HCT116 (cell line): ENCODE measurements at regions not wholly inside any gene's neighbourhood (a gene's known extent, or its start where the extent isn't known, plus 50 kb on each side); places are given as distances from the start of the nearest gene placed in this dataset.

Experiments
- ATAC-seq: fragments of 200-7000 bp; cut with Tn5 transposase; 2 replicates; pipeline ENCODE4 v1.9.1; 2020; ENCODE audit warnings: mild to moderate bottlenecking, moderate library complexity
- BruUV-seq: library from RNA; stranded (reverse); fragments of 400-500 nt; replicated peaks from 2 replicates; lab custom pipeline; 2021; lab: Mats Ljungman, UMichigan
- CTCF ChIA-PET: fragments of 300-600 bp; sonication (Branson Sonifier 250); formaldehyde crosslinking; loops from one replicate; lab custom pipeline; 2021; ENCODE audit warnings: antibody characterized with exemption; lab: Charles Lee
- POLR2A ChIA-PET: fragments of 300-600, 350-600 bp; sonication (Branson Sonifier 250); formaldehyde crosslinking; loops from one replicate; lab custom pipeline; 2021; ENCODE audit warnings: antibody characterized with exemption; lab: Charles Lee
- RAD21 ChIA-PET, 2 experiments: fragments of 300-600 bp; sonication (Branson Sonifier 250); formaldehyde crosslinking; loops; one replicate each; lab custom pipeline; 2023; ENCODE audit warnings: low total read pairs in 2 of 2; ENCODE audit not compliant: uncharacterized antibody in 2 of 2, unreplicated experiment in 2 of 2, low non-redundant PET in 1 of 2; lab: Charles Lee
- DNase-seq: peaks from one replicate; pipeline ENCODE4 v3.0.0-alpha.2; 2010; ENCODE audit warnings: low read depth, low spot score
- H2AFZ ChIP-seq: fragments of 200-600 bp; shearing (Covaris generic), sonication (generic); 2 replicates; pipeline ENCODE4 v1.6.1; 2017; ENCODE audit warnings: low read depth, mixed run types, mixed read lengths, antibody characterized with exemption, low read length; ENCODE audit not compliant: poor library complexity, severe bottlenecking
- H3K27ac ChIP-seq: 2 replicates; pipeline ENCODE4 v1.5.1; 2012; ENCODE audit warnings: low read depth, low read length
- H3K27me3 ChIP-seq: fragments of 200-600 bp; sonication (generic); 2 replicates; pipeline ENCODE4 v1.6.1; 2016; ENCODE audit warnings: mixed run types, low read length, mixed read lengths; ENCODE audit not compliant: insufficient read depth
- H3K36me3 ChIP-seq, 2 experiments: fragments of 200-500 bp in 1 of 2; fragments of 200-600 bp in 1 of 2; sonication (Bioruptor generic) in 1 of 2; sonication (generic) in 1 of 2; 2 replicates each; pipeline versions ENCODE4 v1.5.1 to v1.6.1; 2014 to 2016; ENCODE audit warnings: low read length in 2 of 2, inconsistent platforms in 1 of 2, mixed read lengths in 1 of 2, mixed run types in 1 of 2; ENCODE audit not compliant: insufficient read depth in 2 of 2, control insufficient read depth in 1 of 2
- H3K4me1 ChIP-seq, 2 experiments: fragments of 200-600 bp in 1 of 2; sonication (generic) in 1 of 2; 2 replicates each; pipeline versions ENCODE4 v1.5.1 to v1.6.1; 2012 to 2017; ENCODE audit warnings: low read length in 2 of 2, inconsistent platforms in 1 of 2, mild to moderate bottlenecking in 1 of 2, mixed read lengths in 1 of 2, mixed run types in 1 of 2, moderate library complexity in 1 of 2; ENCODE audit not compliant: insufficient read depth in 2 of 2, control insufficient read depth in 1 of 2
- H3K4me2 ChIP-seq: fragments of 200-600 bp; sonication (generic); 2 replicates; pipeline ENCODE4 v1.6.1; 2017; ENCODE audit warnings: mixed run types, low read length, mixed read lengths
- H3K4me3 ChIP-seq, 2 experiments: fragments of 200-600 bp in 1 of 2; sonication (generic) in 1 of 2; replicated peaks in 1 of 2; 2 replicates each; pipeline ENCODE4 v1.5.1; 2011 to 2016; ENCODE audit warnings: low read length in 2 of 2, control low read depth in 1 of 2, low read depth in 1 of 2, mild to moderate bottlenecking in 1 of 2, mixed read lengths in 1 of 2, mixed run types in 1 of 2
- H3K79me2 ChIP-seq: fragments of 200-600 bp; sonication (generic); 2 replicates; pipeline ENCODE4 v1.6.1; 2017; ENCODE audit warnings: mild to moderate bottlenecking, mixed run types, low read length, moderate library complexity, mixed read lengths; ENCODE audit not compliant: insufficient read depth
- H3K9ac ChIP-seq: fragments of 200-600 bp; sonication (generic); 2 replicates; pipeline ENCODE4 v1.6.1; 2016; ENCODE audit warnings: low read length, mixed read lengths
- H3K9me2 ChIP-seq: fragments of 200-600 bp; sonication (generic), shearing (Covaris generic); 2 replicates; pipeline ENCODE4 v1.6.1; 2017; ENCODE audit warnings: mixed run types, mild to moderate bottlenecking, moderate library complexity; ENCODE audit not compliant: insufficient read depth
- H3K9me3 ChIP-seq, 2 experiments: fragments of 200-500 bp in 1 of 2; fragments of 200-600 bp in 1 of 2; sonication (Bioruptor generic) in 1 of 2; sonication (generic) in 1 of 2; 2 replicates each; pipeline ENCODE4 v1.6.1; 2014 to 2017; ENCODE audit warnings: low read length in 2 of 2, mixed read lengths in 2 of 2, inconsistent platforms in 1 of 2, low read depth in 1 of 2, mild to moderate bottlenecking in 1 of 2, mixed run types in 1 of 2, moderate library complexity in 1 of 2; ENCODE audit not compliant: control insufficient read depth in 1 of 2, insufficient read depth in 1 of 2
- H4K20me1 ChIP-seq: fragments of 200-600 bp; sonication (generic), shearing (Covaris generic); 2 replicates; pipeline ENCODE4 v1.6.1; 2017; ENCODE audit warnings: mixed run types, mild to moderate bottlenecking, moderate library complexity; ENCODE audit not compliant: insufficient read depth
- EGR1 ChIP-seq: IDR thresholded peaks from 2 replicates; pipeline ENCODE4 v1.6.1; 2012; ENCODE audit warnings: low read depth
- ELF1 ChIP-seq: IDR thresholded peaks from 2 replicates; pipeline ENCODE4 v1.6.1; 2012; ENCODE audit warnings: low read depth, borderline replicate concordance
- EZH2 ChIP-seq: fragments of 200-600 bp; sonication (generic); IDR thresholded peaks from 2 replicates; pipeline ENCODE4 v1.6.1; 2017; ENCODE audit warnings: antibody characterized with exemption, mixed run types
- EZH2phosphoT487 ChIP-seq: fragments of 200-600 bp; IDR thresholded peaks from 2 replicates; pipeline ENCODE4 v1.6.1; 2018; ENCODE audit warnings: antibody characterized with exemption, borderline replicate concordance
- JUND ChIP-seq: IDR thresholded peaks from 2 replicates; pipeline ENCODE4 v1.6.1; 2012
- MAX ChIP-seq: IDR thresholded peaks from 2 replicates; pipeline ENCODE4 v1.6.1; 2012
- POLR2A ChIP-seq: IDR thresholded peaks from 2 replicates; pipeline ENCODE4 v1.7.0; 2011; ENCODE audit warnings: borderline replicate concordance; ENCODE audit not compliant: insufficient read depth, insufficient read length; ENCODE audit errors: extremely low read depth
- POLR2AphosphoS5 ChIP-seq: IDR thresholded peaks from 2 replicates; pipeline ENCODE4 v1.6.1; 2011; ENCODE audit warnings: mild to moderate bottlenecking, low read depth, low read length, moderate library complexity
- RAD21 ChIP-seq: IDR thresholded peaks from 2 replicates; pipeline ENCODE4 v1.6.1; 2012; ENCODE audit warnings: low read depth, mild to moderate bottlenecking
- SP1 ChIP-seq: IDR thresholded peaks from 2 replicates; pipeline ENCODE4 v1.6.1; 2012; ENCODE audit warnings: low read depth
- SRF ChIP-seq: IDR thresholded peaks from 2 replicates; pipeline ENCODE4 v1.6.1; 2012; ENCODE audit warnings: low read depth
- YY1 ChIP-seq: IDR thresholded peaks from 2 replicates; pipeline ENCODE4 v1.6.1; 2011; ENCODE audit warnings: low read length, low read depth, moderate library complexity, mild to moderate bottlenecking; ENCODE audit not compliant: insufficient replicate concordance; ENCODE audit errors: extremely low read depth
- ZBTB33 ChIP-seq: IDR thresholded peaks from 2 replicates; pipeline ENCODE4 v1.6.1; 2011; ENCODE audit warnings: mild to moderate bottlenecking, low read length, moderate library complexity; ENCODE audit not compliant: insufficient replicate concordance; ENCODE audit errors: extremely low read depth
- ZFX ChIP-seq: fragments of 450-650 bp; IDR thresholded peaks from 2 replicates; pipeline ENCODE4 v1.6.1; 2017
- intact Hi-C: fragments of 100-400 bp; cut with micrococcal nuclease; formaldehyde crosslinking; loops from 2 replicates; pipeline ENCODE4 v1.10.0; 2022

GRCh38 chr6:92124200-92124651 is 1295.1 kb downstream of the EPHA7 start:
- H3K9me2 ChIP-seq = no peaks in the 10 kb centered on the region
- TF ChIP-seq ZBTB33 (no peak), ZFX (no peak), EZH2phosphoT487 (no peak), SP1 (no peak), POLR2A (no peak), EZH2 (no peak), EGR1 (no peak), RAD21 (no peak), MAX (no peak), POLR2AphosphoS5 (no peak), SRF (no peak), YY1 (no peak), JUND (no peak), ELF1 (no peak)
- no peak overlapping the region for H3K27ac ChIP-seq
- ChIA-PET CTCF (no interaction called here), POLR2A (no interaction called here), RAD21 (no interaction called here)
- H3K4me3 ChIP-seq = no peak overlapping the region
- no peaks in the 10 kb centered on the region for H3K27me3 ChIP-seq
- peaks cover 10 to 24% of the 10 kb centered on the region in 2 experiments; a peak in 2 of 4 replicates for H3K9me3 ChIP-seq
- no peaks in the 10 kb centered on the region for H4K20me1 ChIP-seq
- no peaks in the 10 kb centered on the region for H3K36me3 ChIP-seq
- H3K4me2 ChIP-seq = no peak overlapping the region
- DNase-seq (no peak), ATAC-seq (no peak)
- no peaks in the 10 kb centered on the region for H3K4me1 ChIP-seq
- no TSS peak for BruUV-seq
- H3K9ac ChIP-seq = no peak overlapping the region
- H2AFZ ChIP-seq = no peak overlapping the region
- no peaks in the 10 kb centered on the region for H3K79me2 ChIP-seq
- intact Hi-C loops = no loop called here
